Keratinocyte (primary cell): ENCODE measurements at regions not wholly inside any gene's neighbourhood (a gene's known extent, or its start where the extent isn't known, plus 50 kb on each side); places are given as distances from the start of the nearest gene placed in this dataset.

Experiments used
- DNase-seq: peaks from one replicate; pipeline ENCODE4 v3.0.0-alpha.2; 2011; ENCODE audit warnings: low read depth, missing footprints, low spot score
- FAIRE-seq: peaks from 2 replicates; lab custom pipeline; 2011; peaks lifted over from hg19 to GRCh38; lab: Jason Lieb, UNC
- H2AFZ ChIP-seq: 2 replicates; pipeline ENCODE4 v1.6.0; 2012; ENCODE audit warnings: low read length, control low read depth, inconsistent platforms; ENCODE audit not compliant: control insufficient read depth
- H3K27ac ChIP-seq: 2 replicates; pipeline ENCODE4 v1.5.1; 2011; ENCODE audit warnings: low read length; ENCODE audit not compliant: control insufficient read depth, insufficient read depth
- H3K27me3 ChIP-seq: 3 replicates; pipeline ENCODE4 v1.6.0; 2011; ENCODE audit warnings: low read length; ENCODE audit not compliant: control insufficient read depth, insufficient read depth; ENCODE audit errors: extremely low read depth
- H3K36me3 ChIP-seq, 2 experiments: 2 replicates in 1 of 2; 3 replicates in 1 of 2; pipeline ENCODE4 v1.5.1; 2011; ENCODE audit warnings: low read length in 2 of 2, mild to moderate bottlenecking in 1 of 2; ENCODE audit not compliant: control insufficient read depth in 2 of 2, insufficient read depth in 2 of 2; ENCODE audit errors: extremely low read depth in 1 of 2
- H3K4me1 ChIP-seq: 3 replicates; pipeline ENCODE4 v1.5.1; 2011; ENCODE audit warnings: low read length; ENCODE audit not compliant: control insufficient read depth, insufficient read depth; ENCODE audit errors: extremely low read depth
- H3K4me2 ChIP-seq: 3 replicates; pipeline ENCODE4 v1.6.0; 2011; ENCODE audit warnings: low read depth, low read length; ENCODE audit not compliant: control insufficient read depth, insufficient read depth; ENCODE audit errors: extremely low read depth
- H3K4me3 ChIP-seq, 3 experiments: fragments of 200-600 bp in 1 of 3; sonication (generic) in 1 of 3; 2 replicates in 2 of 3; 3 replicates in 1 of 3; pipeline ENCODE4 v1.5.1; 2011 to 2016; ENCODE audit warnings: low read length in 3 of 3, mild to moderate bottlenecking in 3 of 3, control low read depth in 2 of 3, inconsistent platforms in 1 of 3, low read depth in 1 of 3, mixed read lengths in 1 of 3, mixed run types in 1 of 3, moderate library complexity in 1 of 3; ENCODE audit not compliant: control insufficient read depth in 2 of 3, insufficient read depth in 2 of 3; ENCODE audit errors: extremely low read depth in 1 of 3
- H3K79me2 ChIP-seq: 2 replicates; pipeline ENCODE4 v1.6.0; 2012; ENCODE audit warnings: low read length; ENCODE audit not compliant: control insufficient read depth, insufficient read depth
- H3K9ac ChIP-seq: 3 replicates; pipeline ENCODE4 v1.6.0; 2011; ENCODE audit warnings: low read length; ENCODE audit not compliant: control insufficient read depth, insufficient read depth; ENCODE audit errors: extremely low read depth
- H3K9me1 ChIP-seq: 3 replicates; pipeline ENCODE4 v1.6.0; 2011; ENCODE audit warnings: low read length; ENCODE audit not compliant: control insufficient read depth, insufficient read depth; ENCODE audit errors: extremely low read depth
- H3K9me3 ChIP-seq: 2 replicates; pipeline ENCODE4 v1.5.1; 2012; ENCODE audit warnings: low read depth, low read length; ENCODE audit not compliant: control insufficient read depth
- H4K20me1 ChIP-seq: 3 replicates; pipeline ENCODE4 v1.6.0; 2011; ENCODE audit warnings: low read length; ENCODE audit not compliant: control insufficient read depth, insufficient read depth; ENCODE audit errors: extremely low read depth
- CTCF ChIP-seq, 3 experiments: IDR thresholded peaks in 1 of 3; conservative IDR thresholded peaks in 1 of 3; optimal IDR thresholded peaks in 1 of 3; 2 replicates in 2 of 3; 3 replicates in 1 of 3; pipeline versions ENCODE3 to v1.5.1; 2011; ENCODE audit warnings: low read length in 3 of 3, mild to moderate bottlenecking in 3 of 3, moderate library complexity in 2 of 3, control low read depth in 1 of 3, inconsistent platforms in 1 of 3; ENCODE audit not compliant: insufficient read depth in 2 of 3; ENCODE audit errors: extremely low read depth in 1 of 3
- EZH2 ChIP-seq: IDR thresholded peaks from one replicate; pipeline ENCODE4 v1.6.1; 2012; ENCODE audit warnings: inconsistent platforms, mild to moderate bottlenecking, low read length, moderate library complexity
- dilution Hi-C: fragments of 300-500 bp; cut with MboI; formaldehyde crosslinking; loops from one replicate; pipeline ENCODE4 v1.7.0; 2020; ENCODE audit warnings: low sequenced_read_pairs; ENCODE audit not compliant: extremely low pct_ligation_motif_present

- TF ChIP-seq CTCF (optimal IDR thresholded peaks at IDR 0.05 in 1 of 3, IDR thresholded peaks at IDR 0.05 in 1 of 3, conservative IDR thresholded peaks at IDR 0.05 in 1 of 3; ENCODE audit: extremely low read depth in 1 of 3, insufficient read depth in 2 of 3, low read length in 3 of 3) (no peak), EZH2 (no peak)
- H3K9me3 ChIP-seq: no peaks in the 10 kb centered on the region
- dilution Hi-C loops: no loop called here
- no peaks in the 10 kb centered on the region for H3K79me2 ChIP-seq
- H2AFZ ChIP-seq: no peak overlapping the region
- no peak for DNase-seq
- no peak overlapping the region for H3K4me2 ChIP-seq
- H3K4me3 ChIP-seq: no peak overlapping the region
- H3K4me1 ChIP-seq: peaks cover 14% of the 10 kb centered on the region
- no peak for FAIRE-seq
- H3K9me1 ChIP-seq: no peaks in the 10 kb centered on the region
- no peak overlapping the region for H3K9ac ChIP-seq
- H3K36me3 ChIP-seq: no peaks in the 10 kb centered on the region
- H3K27ac ChIP-seq: no peak overlapping the region
- H4K20me1 ChIP-seq: no peaks in the 10 kb centered on the region
- no peaks in the 10 kb centered on the region for H3K27me3 ChIP-seq
These were observed 89.0 kb downstream of the APIP start for GRCh38 chr11:34827228-34827627.

GRCh38 chr11:34826384-34826726, 89.8 kb downstream of the APIP start:
- no peak overlapping the region for H3K4me2 ChIP-seq
- H3K27ac ChIP-seq: no peak overlapping the region
- no peak for FAIRE-seq

More at GRCh38 chr11:34826384-34826726, 89.8 kb downstream of the APIP start:
- TF ChIP-seq EZH2 (no peak), CTCF (optimal IDR thresholded peaks at IDR 0.05 in 1 of 3, IDR thresholded peaks at IDR 0.05 in 1 of 3, conservative IDR thresholded peaks at IDR 0.05 in 1 of 3; ENCODE audit: extremely low read depth in 1 of 3, insufficient read depth in 2 of 3, low read length in 3 of 3) (no peak)
- Histone ChIP-seq H3K27me3 (no peaks in the 10 kb centered on the region), H3K4me1 (peaks cover 14% of the 10 kb centered on the region), H3K36me3 (no peaks in the 10 kb centered on the region), H3K79me2 (no peaks in the 10 kb centered on the region), H2AFZ (no peak overlapping the region), H3K9ac (no peak overlapping the region), H3K4me3 (no peak overlapping the region), H4K20me1 (no peaks in the 10 kb centered on the region), H3K9me3 (no peaks in the 10 kb centered on the region), H3K9me1 (no peaks in the 10 kb centered on the region)
- dilution Hi-C loops: no loop called here
- no peak for DNase-seq
